Large intestine (tissue), 3 donors: ENCODE measurements at regions not wholly inside any gene's neighbourhood (a gene's known extent, or its start where the extent isn't known, plus 50 kb on each side); places are given as distances from the start of the nearest gene placed in this dataset.
"Not testable (repeated sequence)": the region's sequence is repeated elsewhere in the genome, so short reads cannot be mapped to it uniquely, and the experiment has no call there.

Experiments used
- DNase-seq, 2 donors: peaks; one replicate each; pipeline versions ENCODE4 v3.0.0 to v3.0.0-alpha.2; 2013
- H3K27ac ChIP-seq: one replicate; pipeline ENCODE4 v1.5.1; 2013; ENCODE audit warnings: low read length
- H3K27me3 ChIP-seq: 2 replicates; pipeline ENCODE4 v1.6.1; 2013; ENCODE audit warnings: low read length; ENCODE audit not compliant: control insufficient read depth, insufficient read depth
- H3K36me3 ChIP-seq: 2 replicates; pipeline ENCODE4 v1.6.1; 2013; ENCODE audit warnings: low read length; ENCODE audit not compliant: control insufficient read depth, insufficient read depth
- H3K4me1 ChIP-seq: one replicate; pipeline ENCODE4 v1.6.1; 2013; ENCODE audit warnings: low read length; ENCODE audit not compliant: control insufficient read depth, insufficient read depth
- H3K4me3 ChIP-seq: one replicate; pipeline ENCODE4 v1.5.1; 2013; ENCODE audit warnings: low read length
- H3K9me3 ChIP-seq: one replicate; pipeline ENCODE4 v1.6.1; 2013; ENCODE audit warnings: mild to moderate bottlenecking, low read depth, low read length, moderate library complexity; ENCODE audit not compliant: control insufficient read depth
- WGBS: methylation state at CpG from one replicate; pipeline ENCODE4 v1.1.5; 2013; ENCODE audit warnings: low lambda C conversion rate; ENCODE audit not compliant: insufficient coverage; 5-methylcytosine and 5-hydroxymethylcytosine counted together

DNA sequence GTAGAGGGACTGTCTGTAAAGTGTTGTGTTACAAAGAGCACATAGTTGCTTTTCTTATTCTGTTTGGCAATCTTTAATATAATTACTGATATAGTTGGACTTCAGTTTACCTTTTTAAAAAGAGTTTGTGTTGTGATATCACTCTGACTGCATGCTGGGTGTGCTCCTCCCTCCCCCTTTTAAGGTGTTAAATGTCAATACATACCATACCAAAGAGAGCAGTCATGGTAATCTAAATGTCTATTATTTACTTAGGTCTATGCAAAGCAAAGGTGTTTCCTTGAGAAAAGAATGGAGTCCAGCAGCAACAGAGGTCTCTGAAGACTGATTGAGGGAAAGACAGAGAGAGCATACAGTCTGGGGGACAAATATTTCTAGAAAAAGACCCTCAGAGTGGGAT lies 275.1 kb upstream of the NRP1 start:
- no peaks in the 10 kb centered on the region for H3K36me3 ChIP-seq
- no peaks in the 10 kb centered on the region for H3K27me3 ChIP-seq
- DNase-seq: no peak
- no peak overlapping the region for H3K4me3 ChIP-seq
- no peak overlapping the region for H3K27ac ChIP-seq
- no peaks in the 10 kb centered on the region for H3K4me1 ChIP-seq
- H3K9me3 ChIP-seq: no peaks in the 10 kb centered on the region

DNA sequence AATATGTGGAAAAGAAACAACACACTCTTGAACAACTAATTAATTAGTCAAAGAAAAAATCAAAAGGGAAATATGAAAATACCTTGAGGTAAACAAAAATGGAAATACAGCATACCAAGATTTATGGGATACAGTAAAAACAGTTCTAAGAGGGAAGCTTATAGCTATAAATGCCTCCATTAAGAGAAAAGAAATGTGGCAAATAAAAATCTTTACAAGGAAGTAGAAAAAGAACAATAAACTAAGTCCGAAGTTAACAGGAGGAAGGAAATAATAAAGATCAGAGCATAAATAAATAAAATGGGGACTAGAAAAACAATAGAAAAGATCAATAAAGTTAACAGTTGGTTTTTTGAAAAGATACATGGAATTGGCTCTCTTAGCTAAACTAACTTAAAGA lies 267.8 kb upstream of the NRP1 start:
- Histone ChIP-seq H3K27me3 (no peaks in the 10 kb centered on the region), H3K9me3 (no peaks in the 10 kb centered on the region), H3K4me3 (no peak overlapping the region), H3K36me3 (no peaks in the 10 kb centered on the region), H3K27ac (no peak overlapping the region), H3K4me1 (no peaks in the 10 kb centered on the region)
- no peak for DNase-seq
- 33% methylated on average over 1 of the region's 1 CpG for WGBS

DNA sequence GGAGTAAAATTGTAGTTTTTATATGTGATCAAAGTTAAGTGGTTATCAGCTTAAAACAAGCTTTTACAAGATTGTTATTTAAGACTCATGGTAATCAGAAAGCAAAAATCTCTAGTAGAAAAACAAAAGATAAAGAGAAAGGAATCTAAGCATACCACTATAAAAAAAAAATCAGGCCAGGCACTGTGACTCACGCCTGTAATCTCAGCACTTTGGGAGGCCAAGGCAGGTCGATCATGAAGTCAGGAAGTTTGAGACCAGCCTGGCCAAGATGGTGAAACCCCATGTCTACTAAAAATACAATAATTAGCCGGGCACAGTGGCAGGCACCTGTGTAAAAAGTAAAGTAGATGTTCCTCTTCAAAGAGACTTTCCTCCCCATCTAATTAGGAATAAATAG lies 265.9 kb upstream of the NRP1 start:
- DNase-seq: no peak
- Histone ChIP-seq H3K4me3 (no peak overlapping the region), H3K4me1 (no peaks in the 10 kb centered on the region), H3K27me3 (peaks cover 3% of the 10 kb centered on the region), H3K9me3 (no peaks in the 10 kb centered on the region), H3K27ac (no peak overlapping the region), H3K36me3 (no peaks in the 10 kb centered on the region)
- WGBS: 67% methylated on average over 2 of the region's 3 CpGs

DNA sequence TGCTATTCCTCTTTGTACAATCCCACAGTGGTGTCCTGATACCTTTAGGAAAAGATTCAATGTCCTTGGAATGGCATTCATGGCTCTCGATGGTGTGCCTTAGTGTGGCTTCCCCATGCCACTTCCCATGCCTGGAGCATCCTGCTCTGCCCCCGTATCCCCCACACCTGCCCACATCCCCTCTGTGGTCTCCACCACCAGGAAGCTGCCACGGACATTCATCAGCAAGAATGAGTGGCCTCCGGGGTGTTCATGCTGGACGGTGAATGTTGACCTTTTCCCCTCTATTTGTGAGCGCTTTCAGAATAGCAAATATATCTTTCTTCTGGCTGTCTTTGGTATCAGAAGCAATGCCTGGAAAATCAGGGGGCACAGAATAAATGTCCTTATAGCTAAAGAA lies 262.0 kb upstream of the NRP1 start:
- Histone ChIP-seq H3K4me3 (no peak overlapping the region), H3K27ac (no peak overlapping the region), H3K36me3 (no peaks in the 10 kb centered on the region), H3K27me3 (peaks cover 11% of the 10 kb centered on the region), H3K4me1 (no peaks in the 10 kb centered on the region), H3K9me3 (no peaks in the 10 kb centered on the region)
- no CpG with 5 or more reads among the region's 6 CpGs for WGBS
- no peak for DNase-seq

DNA sequence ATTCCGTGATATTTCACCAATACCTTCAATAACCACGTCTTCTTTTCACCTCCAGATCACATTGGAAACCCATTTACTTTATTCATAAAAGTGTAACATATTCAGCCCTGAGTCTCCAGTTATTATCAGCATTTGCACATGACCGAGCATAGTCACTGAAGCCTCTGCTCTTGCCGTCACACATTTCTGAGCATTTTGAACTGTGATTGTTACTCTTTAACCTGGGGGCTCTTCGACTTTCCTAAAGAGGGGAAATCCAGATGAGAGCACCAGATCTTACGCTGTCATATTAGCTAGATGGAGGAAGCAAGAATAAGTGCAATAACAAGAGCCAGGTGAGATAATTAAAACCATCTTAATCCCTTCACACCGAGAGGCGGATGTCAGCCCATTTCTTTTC lies 260.0 kb upstream of the NRP1 start:
- no peaks in the 10 kb centered on the region for H3K36me3 ChIP-seq
- peaks cover 11% of the 10 kb centered on the region for H3K27me3 ChIP-seq
- DNase-seq: peak in 1 of 2 donors; percentile 39
- no peaks in the 10 kb centered on the region for H3K9me3 ChIP-seq
- H3K27ac ChIP-seq: no peak overlapping the region
- no peaks in the 10 kb centered on the region for H3K4me1 ChIP-seq
- 27% methylated on average over 3 of the region's 8 CpGs for WGBS
- no peak overlapping the region for H3K4me3 ChIP-seq

DNA sequence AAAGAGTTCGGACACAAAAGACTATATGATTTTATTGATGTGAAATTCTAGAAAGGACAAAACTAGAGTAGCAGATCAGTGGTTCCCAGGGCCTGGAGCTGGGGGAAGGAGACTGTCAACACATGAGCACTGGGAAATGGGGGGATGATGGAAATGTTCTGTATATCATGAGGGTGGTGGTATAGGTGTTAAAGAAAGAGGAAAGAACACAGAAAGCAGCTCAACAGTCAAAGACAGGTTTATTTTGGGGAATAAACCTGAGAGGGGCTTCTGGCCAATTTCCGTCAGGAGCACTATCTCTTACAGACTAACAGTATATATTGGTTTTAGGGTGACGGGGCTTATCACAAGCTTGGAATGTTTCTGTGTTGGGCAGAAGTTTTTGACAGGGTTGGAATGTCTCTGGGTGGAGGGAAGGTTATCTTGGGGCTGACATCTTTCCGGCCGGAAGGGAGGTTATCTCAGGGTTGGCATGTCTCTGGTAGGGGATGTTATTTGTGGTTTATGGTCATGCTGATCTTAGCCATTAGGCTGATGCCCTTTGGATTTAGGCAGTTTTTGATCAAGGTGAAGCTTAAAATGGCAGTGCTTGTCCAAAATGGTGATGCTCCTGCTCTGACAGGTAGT lies 254.6 kb upstream of the NRP1 start:
- Histone ChIP-seq H3K4me3 (no peak overlapping the region), H3K9me3 (no peaks in the 10 kb centered on the region), H3K4me1 (no peaks in the 10 kb centered on the region), H3K27me3 (peaks cover 6% of the 10 kb centered on the region), H3K36me3 (no peaks in the 10 kb centered on the region), H3K27ac (no peak overlapping the region)
- no CpG with 5 or more reads among the region's 5 CpGs for WGBS
- no peak for DNase-seq

DNA sequence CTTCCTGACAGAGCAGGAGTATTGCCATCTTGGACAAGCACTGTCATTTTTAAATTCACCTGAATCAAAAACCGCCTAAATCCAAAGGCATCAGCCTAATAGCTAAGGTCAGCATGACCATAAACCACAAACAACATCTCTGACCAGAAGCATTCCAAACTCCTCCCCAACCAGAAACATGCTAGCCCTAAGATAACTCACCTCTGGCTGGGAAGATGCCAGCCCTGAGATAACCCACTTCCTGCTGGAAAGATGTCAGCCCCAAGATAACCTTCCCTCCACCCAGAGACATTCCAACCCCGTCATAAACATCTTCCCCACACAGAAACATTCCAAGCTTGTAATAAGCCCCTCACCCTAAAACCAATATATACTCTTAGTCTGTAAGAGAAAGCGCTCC lies 250.1 kb upstream of the NRP1 start:
- H3K27me3 ChIP-seq, H3K36me3 ChIP-seq, DNase-seq, H3K4me3 ChIP-seq, H3K9me3 ChIP-seq, H3K4me1 ChIP-seq, H3K27ac ChIP-seq: not testable (repeated sequence)
- WGBS: no CpG with 5 or more reads among the region's 3 CpGs

DNA sequence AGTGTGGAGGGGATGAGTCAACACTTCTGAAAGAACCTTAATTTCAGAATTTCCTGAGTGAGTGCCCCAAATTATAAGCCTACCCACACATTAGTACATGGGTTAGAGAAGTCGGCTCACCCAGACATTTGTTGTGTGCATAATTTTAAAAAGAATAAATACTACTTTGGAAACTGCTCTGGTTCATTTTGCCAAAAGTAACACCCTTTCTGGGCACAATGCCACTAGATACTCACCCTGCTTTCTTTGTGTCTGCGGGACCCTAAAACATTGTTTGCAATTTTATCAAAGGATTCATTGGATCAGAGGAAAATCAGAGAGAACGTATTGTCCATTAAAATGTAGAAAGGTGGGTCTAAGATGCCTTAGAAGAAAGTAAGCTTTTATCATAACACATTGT lies 245.5 kb upstream of the NRP1 start:
- no peak for DNase-seq
- 78% methylated on average over 1 of the region's 3 CpGs for WGBS
- H3K27ac ChIP-seq: no peak overlapping the region
- H3K27me3 ChIP-seq: no peaks in the 10 kb centered on the region
- no peaks in the 10 kb centered on the region for H3K4me1 ChIP-seq
- no peaks in the 10 kb centered on the region for H3K36me3 ChIP-seq
- no peaks in the 10 kb centered on the region for H3K9me3 ChIP-seq
- H3K4me3 ChIP-seq: no peak overlapping the region

DNA sequence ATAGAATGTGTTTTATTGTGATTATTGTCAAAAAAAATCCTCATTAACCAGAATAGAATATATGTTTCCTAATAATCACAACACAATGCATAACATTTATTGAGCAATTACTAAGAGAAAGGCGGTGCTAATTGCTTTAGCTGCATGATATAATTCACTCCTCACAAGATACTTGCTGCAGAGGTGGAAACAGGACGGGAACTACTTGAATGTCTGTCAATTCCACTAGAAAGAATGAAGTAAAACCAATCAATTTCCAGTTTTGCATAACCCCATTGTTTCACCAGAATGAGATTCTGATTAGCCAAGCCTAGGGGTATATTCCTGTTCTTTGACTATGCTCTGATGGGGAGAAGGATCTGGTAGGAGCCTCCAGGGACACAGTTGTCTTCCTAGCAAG lies 239.1 kb upstream of the NRP1 start:
- no peak for DNase-seq
- Histone ChIP-seq H3K27me3 (no peaks in the 10 kb centered on the region), H3K27ac (no peak overlapping the region), H3K36me3 (no peaks in the 10 kb centered on the region), H3K4me3 (no peak overlapping the region), H3K4me1 (no peaks in the 10 kb centered on the region), H3K9me3 (no peaks in the 10 kb centered on the region)
- 83% methylated on average over 1 of the region's 2 CpGs for WGBS

DNA sequence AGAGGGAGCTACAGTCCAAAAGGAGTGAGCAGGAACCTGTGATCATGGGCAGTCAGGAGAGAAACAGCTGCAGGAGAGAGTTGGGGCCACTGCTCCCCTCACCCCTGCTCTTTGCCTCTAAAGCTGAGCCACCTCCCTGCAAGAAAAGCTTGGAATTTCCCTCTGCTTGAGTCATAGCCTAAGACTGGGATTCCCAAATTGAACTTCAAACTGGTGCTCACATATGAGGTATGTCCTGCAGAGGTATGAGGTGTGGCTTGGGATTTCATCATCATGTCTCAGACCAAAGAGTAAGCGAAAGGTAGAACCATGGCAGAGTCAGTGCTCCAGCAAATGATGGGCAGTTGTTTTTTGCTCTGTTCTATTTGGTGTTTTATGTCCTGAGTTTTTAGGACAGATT lies 237.1 kb upstream of the NRP1 start:
- no peak for DNase-seq
- no CpG with 5 or more reads among the region's 1 CpG for WGBS
- no peak overlapping the region for H3K27ac ChIP-seq

DNA sequence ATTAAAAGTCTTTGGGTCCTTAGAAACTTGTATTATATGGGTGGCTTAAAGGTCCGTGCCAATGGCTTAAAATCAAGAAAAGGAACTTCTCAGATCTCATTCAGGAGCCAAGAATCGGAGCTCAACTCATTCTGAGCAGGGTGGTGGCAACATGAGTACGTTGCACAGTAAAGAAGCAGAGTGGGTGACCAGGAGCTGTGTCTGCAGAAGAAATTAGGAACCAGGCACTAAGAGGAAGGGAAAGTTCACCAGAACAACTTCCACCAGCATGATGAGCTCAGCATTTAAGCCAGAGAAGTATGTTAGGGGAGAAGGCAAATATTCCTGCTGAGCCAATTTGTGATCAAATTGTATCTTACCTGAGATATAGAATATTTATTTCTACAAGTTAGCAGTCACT lies 236.0 kb upstream of the NRP1 start:
- H3K4me3 ChIP-seq: no peak overlapping the region
- no peaks in the 10 kb centered on the region for H3K9me3 ChIP-seq
- no peaks in the 10 kb centered on the region for H3K27me3 ChIP-seq
- H3K36me3 ChIP-seq: no peaks in the 10 kb centered on the region
- no CpG with 5 or more reads among the region's 3 CpGs for WGBS
- H3K27ac ChIP-seq: no peak overlapping the region
- no peak for DNase-seq
- no peaks in the 10 kb centered on the region for H3K4me1 ChIP-seq

More for the DNA sequence above, 237.1 kb upstream of the NRP1 start:
- no peaks in the 10 kb centered on the region for H3K36me3 ChIP-seq
- H3K4me3 ChIP-seq: no peak overlapping the region
- H3K9me3 ChIP-seq: no peaks in the 10 kb centered on the region
- H3K4me1 ChIP-seq: no peaks in the 10 kb centered on the region
- no peaks in the 10 kb centered on the region for H3K27me3 ChIP-seq
